Mucosa of descending colon (tissue), 3 donors: ENCODE measurements at regions not wholly inside any gene's neighbourhood (a gene's known extent, or its start where the extent isn't known, plus 50 kb on each side); places are given as distances from the start of the nearest gene placed in this dataset.
A peak's percentile ranks its signal among the peaks of the same experiment; 100 is the strongest.

Experiments
- ATAC-seq: fragments of 200-7000 bp; cut with Tn5 transposase; one replicate; pipeline ENCODE4 v1.9.1; 2020; ENCODE audit warnings: mild to moderate bottlenecking, moderate library complexity
- DNase-seq, 3 donors: peaks; one replicate each; pipeline ENCODE4 v3.0.0-alpha.2; 2020
- H3K36me3 ChIP-seq: fragments of 200-600 bp; one replicate; pipeline ENCODE4 v1.8.0; 2021; ENCODE audit warnings: low read depth, mild to moderate bottlenecking
- H3K4me1 ChIP-seq: fragments of 200-600 bp; one replicate; pipeline ENCODE4 v1.8.0; 2021; ENCODE audit warnings: low read depth, mild to moderate bottlenecking
- H3K4me3 ChIP-seq: fragments of 200-600 bp; one replicate; pipeline ENCODE4 v1.8.0; 2021; ENCODE audit warnings: mild to moderate bottlenecking
- H3K9me3 ChIP-seq: fragments of 200-600 bp; one replicate; pipeline ENCODE4 v1.8.0; 2021; ENCODE audit warnings: mild to moderate bottlenecking
- CTCF ChIP-seq: fragments of 200-600 bp; IDR thresholded peaks from one replicate; pipeline ENCODE4 v1.8.0; 2022; ENCODE audit warnings: antibody characterized with exemption, mild to moderate bottlenecking
- intact Hi-C, 2 donors: fragments of 100-400 bp; cut with DNase I in 1 of 2; cut with micrococcal nuclease in 1 of 2; formaldehyde crosslinking; loops; one replicate each; pipeline versions ENCODE4 v1.11.0 to v1.11.1; 2022; cut with DNase I, micrococcal nuclease
- donor health status: DM: no; HTN: no; CAD: no; lungs with moderate emphysema.
- donor health status: DM: no; HTN: no; CAD: no.
- donor health status: DM: no; HTN: yes; CAD: no.

GRCh38 chr7:41887416-41887815 is 184.5 kb upstream of the INHBA start:
- no peaks in the 10 kb centered on the region for H3K9me3 ChIP-seq
- no peak for ATAC-seq
- intact Hi-C loops, result no loop called here

GRCh38 chr7:41886901-41887311 is 184.0 kb upstream of the INHBA start:
- no peak overlapping the region for H3K4me3 ChIP-seq
- TF ChIP-seq CTCF, result no peak
- ATAC-seq (peak; percentile 81), DNase-seq (peak; percentile 60 to 79 (median 72))
- no peaks in the 10 kb centered on the region for H3K36me3 ChIP-seq
- H3K4me1 ChIP-seq, result peaks cover 29% of the 10 kb centered on the region
- intact Hi-C loops, result no loop called here
- H3K9me3 ChIP-seq, result no peaks in the 10 kb centered on the region

More at GRCh38 chr7:41887416-41887815, 184.5 kb upstream of the INHBA start:
- Histone ChIP-seq H3K36me3 (no peaks in the 10 kb centered on the region), H3K4me3 (no peak overlapping the region), H3K4me1 (peaks cover 29% of the 10 kb centered on the region)
- TF ChIP-seq CTCF, result no peak
- DNase-seq, result no peak

- peak; percentile 33 for ATAC-seq
- intact Hi-C loops, result no loop called here
- Histone ChIP-seq H3K4me1 (peaks cover 29% of the 10 kb centered on the region), H3K4me3 (no peak overlapping the region), H3K36me3 (no peaks in the 10 kb centered on the region), H3K9me3 (no peaks in the 10 kb centered on the region)
- TF ChIP-seq CTCF, result no peak
- DNase-seq, result peak; percentile 39 to 63 (median 47)
Observed at GRCh38 chr7:41886262-41886900, 183.5 kb upstream of the INHBA start.

GRCh38 chr7:41885748-41886147 is 182.9 kb upstream of the INHBA start:
- H3K9me3 ChIP-seq, result no peaks in the 10 kb centered on the region
- no peak for TF ChIP-seq CTCF
- DNase-seq (no peak), ATAC-seq (no peak)
- H3K36me3 ChIP-seq, result no peaks in the 10 kb centered on the region
- intact Hi-C loops, result no loop called here
- H3K4me3 ChIP-seq, result no peak overlapping the region
- peaks cover 29% of the 10 kb centered on the region for H3K4me1 ChIP-seq

- intact Hi-C loops, result no loop called here
- no peak overlapping the region for H3K4me3 ChIP-seq
- H3K36me3 ChIP-seq, result no peaks in the 10 kb centered on the region
- ATAC-seq, result no peak
- H3K4me1 ChIP-seq, result peaks cover 29% of the 10 kb centered on the region
- no peaks in the 10 kb centered on the region for H3K9me3 ChIP-seq
- TF ChIP-seq CTCF, result no peak
- DNase-seq, result no peak
Observed at GRCh38 chr7:41885078-41885477, 182.2 kb upstream of the INHBA start.
